ENCODE measurements at regions not wholly inside any gene's neighbourhood (a gene's known extent, or its start where the extent isn't known, plus 50 kb on each side); places are given as distances from the start of the nearest gene placed in this dataset.
A peak's percentile ranks its signal among the peaks of the same experiment; 100 is the strongest.

GRCh38 chr21:28516021-28516420, 476.7 kb downstream of the LTN1 start:
- DNase-seq (ENCODE audit: low read depth) = no peak
- no peak overlapping the region for H3K4me3 ChIP-seq (replicated peaks; ENCODE audit: low read depth, low read length)
- TF ChIP-seq, protein P1, sequence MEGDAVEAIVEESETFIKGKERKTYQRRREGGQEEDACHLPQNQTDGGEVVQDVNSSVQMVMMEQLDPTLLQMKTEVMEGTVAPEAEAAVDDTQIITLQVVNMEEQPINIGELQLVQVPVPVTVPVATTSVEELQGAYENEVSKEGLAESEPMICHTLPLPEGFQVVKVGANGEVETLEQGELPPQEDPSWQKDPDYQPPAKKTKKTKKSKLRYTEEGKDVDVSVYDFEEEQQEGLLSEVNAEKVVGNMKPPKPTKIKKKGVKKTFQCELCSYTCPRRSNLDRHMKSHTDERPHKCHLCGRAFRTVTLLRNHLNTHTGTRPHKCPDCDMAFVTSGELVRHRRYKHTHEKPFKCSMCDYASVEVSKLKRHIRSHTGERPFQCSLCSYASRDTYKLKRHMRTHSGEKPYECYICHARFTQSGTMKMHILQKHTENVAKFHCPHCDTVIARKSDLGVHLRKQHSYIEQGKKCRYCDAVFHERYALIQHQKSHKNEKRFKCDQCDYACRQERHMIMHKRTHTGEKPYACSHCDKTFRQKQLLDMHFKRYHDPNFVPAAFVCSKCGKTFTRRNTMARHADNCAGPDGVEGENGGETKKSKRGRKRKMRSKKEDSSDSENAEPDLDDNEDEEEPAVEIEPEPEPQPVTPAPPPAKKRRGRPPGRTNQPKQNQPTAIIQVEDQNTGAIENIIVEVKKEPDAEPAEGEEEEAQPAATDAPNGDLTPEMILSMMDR (IDR thresholded peaks at IDR 0.05; ENCODE audit: low read length, missing control alignments) = no peak

GRCh38 chr21:28513428-28513827, 479.2 kb downstream of the LTN1 start:
- TF ChIP-seq, protein P1 (IDR thresholded peaks at IDR 0.05; ENCODE audit: low read length, missing control alignments) = no peak
- DNase-seq (ENCODE audit: low read depth) = peak; percentile 14
- H3K4me3 ChIP-seq (replicated peaks; ENCODE audit: low read depth, low read length) = no peak overlapping the region

DNA sequence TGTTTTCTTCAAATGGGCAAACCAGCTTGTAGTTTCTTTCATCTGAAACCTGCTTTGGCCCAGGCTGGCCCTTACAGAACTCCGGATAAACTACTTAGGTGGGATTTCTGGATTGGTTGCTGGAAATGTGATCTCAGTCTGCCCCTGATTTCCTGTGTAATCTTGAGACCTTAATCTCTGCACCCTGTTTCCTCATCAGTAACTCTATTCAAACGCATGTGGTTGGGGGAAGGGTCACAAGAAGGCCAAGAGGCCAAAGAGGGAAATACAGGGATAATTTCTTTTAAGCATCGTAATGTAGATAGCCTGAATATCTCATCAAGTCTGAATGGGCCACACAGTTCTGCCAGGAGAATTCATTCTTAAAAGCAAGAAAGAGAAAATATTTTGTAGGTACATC, 483.6 kb downstream of the LTN1 start:
- TF ChIP-seq, protein P1 (IDR thresholded peaks at IDR 0.05; ENCODE audit: low read length, missing control alignments) = no peak
- DNase-seq (ENCODE audit: low read depth) = no peak
- no peak overlapping the region for H3K4me3 ChIP-seq (replicated peaks; ENCODE audit: low read depth, low read length)

GRCh38 chr21:28508126-28508525, 484.6 kb downstream of the LTN1 start:
- no peak for DNase-seq (ENCODE audit: low read depth)
- TF ChIP-seq, protein P1 (IDR thresholded peaks at IDR 0.05; ENCODE audit: low read length, missing control alignments) = no peak
- no peak overlapping the region for H3K4me3 ChIP-seq (replicated peaks; ENCODE audit: low read depth, low read length)

GRCh38 chr21:28496517-28496916, 496.2 kb downstream of the LTN1 start:
- no peak for DNase-seq (ENCODE audit: low read depth)
- TF ChIP-seq, protein P1 (IDR thresholded peaks at IDR 0.05; ENCODE audit: low read length, missing control alignments) = no peak
- no peak overlapping the region for H3K4me3 ChIP-seq (replicated peaks; ENCODE audit: low read depth, low read length)

GRCh38 chr21:28492127-28492526, 500.6 kb downstream of the LTN1 start:
- DNase-seq (ENCODE audit: low read depth) = no peak
- no peak overlapping the region for H3K4me3 ChIP-seq (replicated peaks; ENCODE audit: low read depth, low read length)
- TF ChIP-seq, protein P1 (IDR thresholded peaks at IDR 0.05; ENCODE audit: low read length, missing control alignments) = no peak

GRCh38 chr21:28489821-28490350, 502.8 kb downstream of the LTN1 start:
- no peak for DNase-seq (ENCODE audit: low read depth)
- TF ChIP-seq, protein P1 (IDR thresholded peaks at IDR 0.05; ENCODE audit: low read length, missing control alignments) = no peak

More at GRCh38 chr21:28489821-28490350, 502.8 kb downstream of the LTN1 start:
- no peak overlapping the region for H3K4me3 ChIP-seq (replicated peaks; ENCODE audit: low read depth, low read length)
